Esophagus squamous epithelium (tissue), 4 donors: ENCODE measurements at regions not wholly inside any gene's neighbourhood (a gene's known extent, or its start where the extent isn't known, plus 50 kb on each side); places are given as distances from the start of the nearest gene placed in this dataset.

Experiments used
- CTCF ChIP-seq, 6 experiments: fragments of 450-650 bp in 4 of 6; fragments of 200-600 bp in 2 of 6; sonication (generic) in 2 of 6; IDR thresholded peaks; one replicate each; pipeline ENCODE4 v1.5.1; 2016 to 2019; ENCODE audit warnings: antibody characterized with exemption in 6 of 6, mild to moderate bottlenecking in 4 of 6, moderate library complexity in 4 of 6
- POLR2A ChIP-seq, 4 donors: fragments of 450-650 bp; IDR thresholded peaks; one replicate each; pipeline ENCODE4 v1.6.1; 2017; ENCODE audit warnings: antibody characterized with exemption in 4 of 4, mild to moderate bottlenecking in 4 of 4, moderate library complexity in 3 of 4

- TF ChIP-seq CTCF (IDR thresholded peaks at IDR 0.05): no peak
- TF ChIP-seq POLR2A (IDR thresholded peaks at IDR 0.05): no peak
Observed at GRCh38 chrX:40313269-40313668, 215.5 kb upstream of the BCOR start.
